GM18502 (cell line): ENCODE measurements at regions not wholly inside any gene's neighbourhood (a gene's known extent, or its start where the extent isn't known, plus 50 kb on each side); places are given as distances from the start of the nearest gene placed in this dataset.
"Not testable (repeated sequence)": the region's sequence is repeated elsewhere in the genome, so short reads cannot be mapped to it uniquely, and the experiment has no call there.

ENCODE experiments used
- ATAC-seq: cut with Tn5 transposase; IDR thresholded peaks from one replicate; pipeline ENCODE4 v1.9.1; 2021; ENCODE audit warnings: mild to moderate bottlenecking; ENCODE audit not compliant: unreplicated experiment, poor library complexity

DNA sequence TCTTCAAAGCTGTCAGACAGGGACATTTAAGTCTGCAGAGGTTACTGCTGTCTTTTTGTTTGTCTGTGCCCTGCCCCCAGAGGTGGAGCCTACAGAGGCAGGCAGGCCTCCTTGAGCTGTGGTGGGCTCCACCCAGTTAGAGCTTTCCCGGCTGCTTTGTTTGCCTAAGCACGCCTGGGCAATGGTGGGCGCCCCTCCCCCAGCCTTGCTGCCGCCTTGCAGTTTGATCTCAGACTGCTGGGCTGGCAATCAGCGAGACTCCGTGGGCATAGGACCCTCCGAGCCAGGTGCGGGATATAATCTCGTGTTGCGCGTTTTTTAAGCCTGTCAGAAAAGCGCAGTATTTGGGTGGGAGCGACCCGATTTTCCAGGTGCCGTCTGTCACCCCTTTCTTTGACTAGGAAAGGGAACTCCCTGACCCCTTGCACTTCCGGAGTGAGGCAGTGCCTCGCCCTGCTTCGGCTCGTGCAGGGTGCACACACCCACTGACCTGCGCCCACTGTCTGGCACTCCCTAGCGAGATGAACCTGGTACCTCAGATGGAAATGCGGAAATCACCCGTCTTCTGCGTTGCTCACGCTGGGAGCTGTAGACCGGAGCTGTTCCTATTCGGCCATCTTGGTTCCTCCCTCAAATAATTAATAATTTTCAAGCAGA is 1131.5 kb upstream of the ADGRL4 start:
- ATAC-seq = not testable (repeated sequence)

DNA sequence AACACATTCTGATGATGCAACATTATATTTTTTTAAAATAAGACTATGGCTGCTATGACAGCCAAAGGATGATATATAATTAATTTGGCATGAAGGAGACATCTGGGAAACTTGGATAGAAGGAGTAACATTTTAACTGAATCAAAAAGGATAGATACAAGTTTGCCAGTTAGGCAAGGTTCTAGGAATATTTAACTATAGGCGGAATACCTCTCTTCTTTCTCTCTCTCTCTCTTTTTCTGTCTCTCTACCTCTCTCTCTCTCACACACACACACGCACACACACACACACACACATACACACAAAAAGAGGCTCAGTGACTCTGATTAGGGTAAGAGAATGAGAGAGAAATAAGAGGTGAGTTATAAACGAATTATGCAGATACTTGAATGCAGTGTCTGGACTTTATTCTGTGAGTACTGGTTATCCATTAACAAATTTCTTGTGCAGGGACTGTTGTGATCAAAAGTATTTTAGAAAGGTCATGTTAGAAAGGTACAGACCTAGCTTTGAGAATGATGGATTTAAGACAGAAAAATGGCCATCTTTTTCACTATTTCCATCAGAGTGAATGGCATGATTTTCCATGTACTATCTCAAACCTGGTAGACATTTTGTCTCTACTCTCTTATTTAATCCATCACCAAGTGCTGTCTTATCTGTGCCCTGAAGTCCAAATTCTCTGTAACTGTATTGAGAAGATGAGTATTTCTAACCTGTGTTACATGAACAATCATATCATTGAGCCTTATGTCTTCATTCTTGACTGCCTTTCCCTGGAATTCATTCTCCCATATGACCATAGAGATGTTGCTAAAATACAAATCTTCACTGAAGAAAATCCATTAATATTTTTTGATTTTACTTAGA is 1106.9 kb upstream of the ADGRL4 start:
- ATAC-seq = no peak

DNA sequence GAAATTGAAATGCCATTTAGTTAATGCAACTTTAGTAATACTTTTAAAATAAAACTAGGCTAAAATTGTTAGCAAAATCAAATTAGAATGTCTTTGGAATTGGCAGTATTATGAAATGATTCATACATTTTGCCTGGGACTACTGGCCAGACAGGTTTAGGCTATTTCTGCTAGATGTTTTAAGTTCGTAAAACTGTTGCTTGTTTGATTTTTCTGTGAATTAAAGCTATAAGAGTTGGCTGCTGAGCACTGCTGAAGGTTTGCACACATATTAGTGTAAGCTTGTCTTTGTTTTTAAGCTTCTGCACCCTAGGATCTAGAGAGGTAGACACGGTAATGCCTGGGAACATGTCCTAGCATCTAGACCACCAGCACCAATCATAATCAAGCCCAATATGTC is 1094.6 kb upstream of the ADGRL4 start:
- ATAC-seq = no peak

DNA sequence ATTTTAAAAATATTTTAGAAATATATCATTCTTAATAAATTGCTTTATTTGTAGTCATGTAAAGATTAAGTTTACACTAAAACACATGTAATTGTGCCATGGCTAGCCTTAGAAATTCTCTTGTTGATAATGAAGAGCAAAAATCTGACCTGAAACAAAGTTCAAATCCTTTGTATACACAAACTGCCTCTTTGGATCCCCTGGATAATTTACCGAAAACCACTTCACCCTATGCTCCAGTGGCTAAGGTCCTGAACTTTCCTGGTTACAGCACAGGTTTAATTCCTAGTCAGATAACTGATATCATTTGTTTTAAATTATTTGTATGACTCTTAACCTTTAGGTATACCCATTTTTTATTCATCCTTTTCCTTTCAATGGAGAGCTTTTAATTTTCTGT is 1093.2 kb upstream of the ADGRL4 start:
- no peak for ATAC-seq

DNA sequence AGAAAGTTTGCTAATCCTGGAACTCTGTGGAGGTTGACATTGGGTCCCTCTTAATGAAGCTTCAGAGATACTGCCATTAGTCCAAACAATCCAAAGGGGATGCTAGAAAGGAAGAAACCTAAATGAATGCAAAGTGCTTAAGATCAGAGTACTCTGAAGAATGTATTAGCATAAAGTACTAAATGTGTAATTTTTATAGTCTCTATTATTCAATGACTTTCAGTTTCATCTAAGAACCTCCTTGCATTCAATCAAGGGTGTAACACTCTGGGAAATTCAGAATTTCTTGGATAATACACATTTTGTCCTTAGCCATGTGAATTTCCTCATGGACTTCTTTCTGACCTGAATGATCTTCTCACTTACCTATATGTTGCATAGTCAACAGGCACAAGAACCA is 1078.5 kb upstream of the ADGRL4 start:
- ATAC-seq = no peak

DNA sequence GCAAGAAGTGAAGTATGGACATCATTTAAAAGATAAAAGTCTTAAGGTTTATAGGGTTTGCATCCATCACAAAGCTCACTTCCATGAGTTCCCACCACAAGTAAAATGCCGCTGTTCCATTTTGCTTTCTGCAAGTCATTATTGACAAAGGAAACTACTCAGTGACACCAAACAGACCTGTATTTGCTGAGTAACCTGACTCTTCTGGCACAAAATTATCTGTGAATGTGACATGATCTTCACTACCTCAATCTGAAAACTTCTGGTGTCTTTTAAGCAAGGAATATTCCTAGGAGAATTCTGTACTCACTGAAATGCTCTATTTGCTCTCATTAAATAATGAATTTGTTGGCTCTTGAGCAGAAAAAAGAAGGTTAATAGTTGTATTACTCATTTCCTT is 1077.4 kb upstream of the ADGRL4 start:
- ATAC-seq = no peak

DNA sequence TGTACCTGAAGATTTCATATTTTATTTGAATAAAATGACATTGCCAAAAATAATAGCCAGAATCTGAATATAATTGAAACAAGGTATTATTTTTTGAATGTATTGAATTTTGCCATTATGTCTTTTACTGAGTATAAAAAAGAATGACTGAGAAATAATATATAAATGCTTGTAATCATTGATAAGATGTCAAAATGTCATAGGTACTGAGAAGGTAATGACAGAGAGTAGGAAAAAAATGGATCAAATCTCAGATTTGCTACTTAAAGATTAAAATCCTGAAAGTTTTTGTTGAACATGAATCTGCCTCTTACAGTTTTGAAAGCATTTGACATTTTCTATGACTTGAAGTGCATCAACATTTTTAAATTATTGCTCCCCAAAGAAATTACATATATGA is 1069.9 kb upstream of the ADGRL4 start:
- ATAC-seq = no peak

DNA sequence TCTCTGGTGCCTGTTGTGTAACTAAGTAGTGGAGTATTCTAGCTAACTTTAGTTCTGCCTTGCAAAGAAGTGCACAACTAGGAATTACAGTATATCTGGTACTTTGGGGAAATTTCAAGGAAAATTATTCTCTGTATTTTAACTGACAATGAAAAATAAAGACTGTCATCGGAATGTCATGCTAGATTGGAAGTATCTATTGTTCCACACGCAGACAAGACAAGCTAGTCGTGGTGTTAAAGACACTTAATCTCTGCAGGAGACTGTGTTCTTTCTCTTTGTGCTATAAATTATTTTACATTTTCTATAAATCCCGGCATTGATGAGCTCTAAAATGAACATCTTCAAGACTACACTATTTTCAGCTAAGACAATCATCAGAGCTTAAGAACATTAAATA is 1068.8 kb upstream of the ADGRL4 start:
- no peak for ATAC-seq

DNA sequence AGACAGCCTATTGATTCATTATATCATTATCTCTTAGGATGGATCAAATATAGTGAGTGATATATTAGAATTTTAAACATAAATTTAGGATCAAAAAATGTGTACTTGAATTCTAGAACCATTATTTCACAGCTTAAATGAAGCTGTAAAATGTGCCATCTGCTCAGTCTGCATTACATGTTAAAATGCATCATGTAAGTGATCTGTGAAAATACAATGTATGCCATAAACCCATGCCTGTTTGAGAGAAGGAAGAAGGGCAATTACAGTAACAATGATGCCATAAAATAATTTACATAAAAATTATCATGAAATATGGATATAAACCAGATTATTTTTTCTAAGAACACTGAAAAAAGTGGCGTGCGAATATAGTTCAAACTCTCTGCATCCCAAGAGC is 1066.0 kb upstream of the ADGRL4 start:
- no peak for ATAC-seq

DNA sequence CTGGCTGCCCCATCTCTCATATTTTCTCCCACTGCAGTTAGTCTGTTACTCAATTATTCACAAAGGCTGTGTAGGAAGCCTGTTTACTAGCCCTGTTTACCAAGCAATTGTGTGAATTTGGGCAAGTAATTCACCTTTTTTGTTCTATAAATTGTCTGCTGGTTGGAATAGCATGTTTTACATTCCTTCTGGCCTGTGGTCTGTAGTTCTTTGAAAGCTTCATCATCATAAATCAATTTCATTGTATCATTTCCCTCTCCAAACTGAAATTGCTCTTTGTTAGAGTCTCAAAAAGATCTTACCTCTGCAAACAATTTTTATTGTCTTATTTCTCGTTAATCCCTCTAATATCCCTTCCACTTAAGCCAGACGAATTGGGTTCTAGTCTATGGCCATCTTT is 1059.5 kb upstream of the ADGRL4 start:
- no peak for ATAC-seq

DNA sequence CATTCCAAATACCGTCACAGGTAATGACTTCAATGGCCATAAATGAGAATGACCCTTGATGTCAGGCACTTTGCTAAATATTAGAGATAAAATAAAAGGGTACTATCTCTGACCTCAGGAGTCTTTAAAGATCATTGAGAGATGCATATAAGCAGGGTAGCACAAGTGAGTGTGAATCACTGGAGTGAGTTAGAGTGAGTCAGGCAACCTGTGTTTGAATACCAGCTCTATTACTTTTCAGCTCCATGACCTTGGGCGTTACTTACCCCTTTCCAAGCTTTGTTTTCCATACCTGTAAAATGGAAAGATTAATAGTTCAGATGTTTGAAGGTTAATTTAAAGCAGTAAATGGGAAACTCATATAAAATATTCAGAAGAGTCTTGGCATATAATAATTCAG is 1058.0 kb upstream of the ADGRL4 start:
- ATAC-seq = no peak

DNA sequence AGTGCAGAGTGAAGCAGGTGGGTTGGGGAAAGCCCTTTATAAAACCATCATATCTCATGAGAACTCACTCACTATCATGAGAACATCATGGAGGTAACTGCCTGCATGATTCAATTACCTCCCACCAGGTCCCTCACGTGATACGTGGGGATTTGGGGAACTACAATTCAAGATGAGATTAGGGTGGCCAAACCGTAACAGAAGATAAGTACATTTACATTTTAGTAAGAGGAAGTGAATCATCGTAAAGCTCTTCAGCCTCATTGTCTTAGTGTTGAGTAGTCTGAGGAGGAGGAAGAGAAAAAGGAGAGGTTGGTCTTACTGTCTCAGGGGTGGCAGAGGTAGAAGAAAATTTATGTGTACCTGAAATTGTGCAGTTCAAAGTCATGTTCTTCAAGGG is 1053.4 kb upstream of the ADGRL4 start:
- no peak for ATAC-seq

DNA sequence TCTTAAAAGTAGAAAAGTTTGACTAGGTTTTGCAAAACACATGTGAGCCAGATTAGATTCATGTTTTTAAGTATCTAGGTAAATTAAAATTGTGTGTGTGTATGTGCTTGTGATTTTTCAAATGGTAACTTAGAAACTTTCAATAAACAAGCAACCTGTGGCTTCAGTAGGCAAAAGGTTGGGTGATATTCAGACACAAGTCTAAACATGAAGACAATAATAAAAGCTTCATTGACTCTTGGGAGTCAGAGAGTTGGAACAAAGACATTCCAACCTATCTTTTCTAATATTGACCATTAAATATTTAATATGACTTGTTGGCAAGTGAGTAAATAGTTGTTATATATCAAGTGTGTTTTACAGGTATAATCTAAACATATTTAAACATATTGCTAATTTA is 1049.6 kb upstream of the ADGRL4 start:
- ATAC-seq = no peak

DNA sequence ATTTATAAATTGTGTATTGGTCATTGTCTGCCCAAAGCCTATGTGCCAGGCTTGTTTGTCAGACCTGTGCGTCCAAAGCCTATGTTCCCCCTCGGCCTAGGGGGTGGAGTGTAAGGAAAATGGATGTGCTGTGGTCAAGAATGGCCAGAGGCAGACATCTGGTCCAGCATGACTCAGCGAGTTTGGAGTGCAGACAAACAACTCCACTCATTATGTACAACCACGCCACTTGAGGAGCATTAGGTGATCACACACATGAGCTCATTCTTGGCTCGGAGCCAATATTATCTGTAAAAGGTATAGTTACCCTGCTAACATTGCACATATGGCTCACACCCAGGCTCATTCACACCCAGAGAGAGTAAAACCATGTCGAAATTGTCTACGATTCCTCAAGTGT is 1047.6 kb upstream of the ADGRL4 start:
- ATAC-seq = no peak

DNA sequence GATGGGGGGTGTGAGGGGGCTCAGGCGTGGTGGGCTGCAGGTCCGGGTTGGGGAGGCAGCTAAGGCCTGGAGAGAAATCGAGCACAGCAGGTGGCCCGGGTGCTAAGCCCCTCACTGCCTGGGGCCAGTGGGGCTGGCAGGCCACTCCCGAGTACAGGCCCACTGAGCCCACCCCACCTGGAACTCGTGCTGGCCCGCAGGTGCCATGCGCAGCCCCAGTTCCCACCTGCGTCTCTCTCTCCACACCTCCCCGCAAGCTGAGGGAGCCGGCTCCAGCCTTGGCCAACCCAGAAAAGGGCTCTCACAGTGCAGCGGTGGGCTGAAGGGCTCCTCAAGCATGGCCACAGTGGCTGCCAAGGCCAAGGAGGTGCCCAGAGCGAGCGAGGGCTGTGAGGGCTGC is 1047.1 kb upstream of the ADGRL4 start:
- no peak for ATAC-seq

DNA sequence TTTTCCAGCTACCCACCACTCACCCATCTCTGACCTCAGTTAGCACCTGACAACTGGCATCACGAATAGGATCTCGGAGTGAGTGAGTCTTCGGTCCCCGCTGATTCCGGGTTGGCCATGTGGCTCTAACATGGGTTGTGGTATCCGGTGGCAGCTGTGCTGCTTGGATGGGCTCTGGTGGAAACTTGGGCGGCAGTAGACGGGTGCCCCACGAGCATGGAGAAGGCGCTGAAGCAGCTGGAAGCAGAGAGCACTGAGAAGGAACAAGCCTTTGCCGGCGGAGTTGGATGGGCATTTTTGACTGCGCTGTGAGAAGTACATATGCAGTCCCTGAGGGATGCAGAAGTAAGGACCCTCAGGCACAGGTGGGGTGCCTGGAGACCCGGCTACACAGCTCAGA is 1044.0 kb upstream of the ADGRL4 start:
- no peak for ATAC-seq

DNA sequence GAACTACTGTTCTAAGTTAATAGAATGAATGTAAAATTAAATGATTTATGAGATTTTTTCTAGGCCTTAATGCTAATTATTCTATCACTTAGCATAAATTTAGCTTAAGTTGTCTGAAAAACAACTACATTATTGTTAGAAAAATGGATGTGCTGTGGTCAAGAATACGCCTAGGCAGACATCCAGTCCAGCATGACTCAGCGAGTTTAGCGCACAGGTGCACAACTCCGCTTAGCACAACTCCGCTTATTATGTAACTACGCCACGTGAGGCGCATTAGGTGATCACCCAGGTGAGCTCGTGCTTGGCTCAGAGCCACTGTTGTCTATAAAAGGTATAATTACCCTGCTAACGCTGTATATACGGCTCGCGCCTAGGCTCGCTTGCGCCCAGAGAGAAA is 1043.6 kb upstream of the ADGRL4 start:
- no peak for ATAC-seq

DNA sequence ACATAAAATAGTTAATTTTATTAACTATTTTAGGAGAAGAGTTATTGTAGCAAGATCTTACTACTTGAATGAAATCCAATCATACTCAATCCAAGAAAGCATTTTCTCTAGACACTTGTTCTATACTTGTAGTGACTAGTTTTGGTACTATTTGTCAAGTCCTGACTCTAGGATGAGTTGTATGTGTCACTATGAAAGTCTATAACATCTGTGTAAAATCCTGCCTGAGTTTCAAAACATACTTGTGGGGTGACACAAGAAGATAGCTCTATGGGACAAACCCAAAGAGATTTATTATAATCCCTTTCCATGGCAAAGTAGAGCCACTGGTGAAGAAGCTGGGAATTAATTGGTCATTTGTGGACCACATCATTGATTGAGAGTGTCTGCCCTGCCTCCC is 1042.2 kb upstream of the ADGRL4 start:
- no peak for ATAC-seq

DNA sequence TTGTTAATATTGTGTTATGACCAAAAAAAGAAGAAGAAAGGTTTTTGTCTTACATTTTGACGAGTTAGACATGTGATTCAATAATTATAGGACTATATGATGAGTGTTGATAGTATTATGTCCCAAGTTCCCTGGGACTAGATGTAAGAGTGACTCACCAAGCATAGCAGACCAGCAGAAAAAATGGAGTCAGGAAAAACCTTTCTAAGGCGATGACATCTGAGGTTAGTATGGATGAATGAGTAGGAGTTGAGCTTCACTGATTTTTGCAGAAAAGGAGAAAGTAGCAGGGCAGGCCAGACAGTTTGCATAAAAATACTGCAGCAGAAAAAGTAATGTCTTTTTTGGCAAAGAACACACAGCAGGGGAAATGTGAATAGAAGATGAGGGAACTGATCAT is 1041.3 kb upstream of the ADGRL4 start:
- ATAC-seq = no peak

DNA sequence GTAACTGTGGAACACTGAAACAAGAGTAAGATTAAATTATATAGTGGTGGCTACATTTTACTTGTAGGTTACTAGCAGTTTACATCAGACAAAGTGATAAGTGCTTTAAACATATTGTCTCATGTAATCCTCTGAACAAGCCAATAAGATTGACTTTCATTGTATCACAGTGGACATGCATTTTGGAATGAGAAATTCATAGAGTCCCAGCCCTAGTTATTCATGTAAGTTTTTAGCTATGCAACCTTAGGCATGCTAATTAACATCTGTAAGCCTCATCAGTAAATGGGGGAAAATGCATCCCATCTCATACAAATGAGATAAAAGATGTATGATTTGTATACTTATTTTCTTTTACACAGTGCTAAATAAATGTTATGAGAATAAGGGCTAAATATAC is 1038.1 kb upstream of the ADGRL4 start:
- no peak for ATAC-seq

DNA sequence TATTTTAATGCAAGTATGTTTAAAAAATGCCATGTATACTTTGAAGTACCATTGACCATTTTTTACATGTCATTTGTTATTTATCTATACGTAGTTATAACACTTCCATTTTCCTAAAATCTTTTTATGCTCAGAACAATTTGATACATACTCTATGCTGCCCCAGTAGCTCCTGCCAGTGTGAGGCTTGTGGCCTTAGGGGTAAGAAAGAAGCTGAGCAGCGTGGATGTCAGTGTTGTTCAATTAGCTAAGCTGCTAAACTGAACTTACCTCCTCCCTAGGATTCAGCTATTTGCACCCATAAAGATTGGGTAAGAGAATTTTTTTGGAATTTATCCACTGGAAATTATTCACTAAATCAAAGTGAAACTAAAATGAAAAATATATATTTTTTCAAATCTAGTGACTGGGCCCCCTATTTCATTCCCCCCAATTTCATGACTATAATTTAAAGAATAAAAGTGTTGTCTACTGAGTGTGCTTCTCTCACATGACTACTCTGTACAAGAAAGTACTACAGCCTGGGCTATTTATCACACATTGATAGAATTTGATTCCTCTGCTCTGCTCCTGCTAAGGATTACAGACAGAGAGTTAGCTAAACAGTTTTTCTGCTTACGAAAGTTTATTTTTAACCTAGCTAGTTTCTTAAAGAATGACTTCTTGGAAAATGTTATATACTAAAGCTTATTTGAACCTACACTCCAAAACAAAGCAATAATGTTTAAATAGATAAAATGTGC is 1030.3 kb upstream of the ADGRL4 start:
- no peak for ATAC-seq
